ENCODE measurements at regions not wholly inside any gene's neighbourhood (a gene's known extent, or its start where the extent isn't known, plus 50 kb on each side); places are given as distances from the start of the nearest gene placed in this dataset.

GRCh38 chr1:93815366-93816110 is 63.5 kb downstream of the DNTTIP2 start:
- ChIA-PET POLR2A (interaction anchor here (1.3 kb wide), 1 partner anchor 31 kb away, joined by 3 read pairs; no protein-coding TSS in a partner anchor), CTCF (interaction anchor here (0.9 to 13.4 kb wide), 11 partner anchors 11 to 511 kb away, joined by 3 to 458 read pairs (median 19); partner anchors contain the start of gene BCAR3)
- ATAC-seq (ENCODE audit: low read depth), result no peak
- H3K27ac Mint-ChIP-seq, result peak overlapping the region; percentile 15
- H3K4me3 Mint-ChIP-seq, result no peak overlapping the region
- no peaks in the 10 kb centered on the region for H3K36me3 Mint-ChIP-seq (ENCODE audit: low read depth)
- DNase-seq, result no peak
- H3K27me3 Mint-ChIP-seq, result no peaks in the 10 kb centered on the region
- no peak for TF ChIP-seq CTCF (IDR thresholded peaks at IDR 0.05)
- intact Hi-C loops (cut with micrococcal nuclease), result no loop called here
- peaks cover 16% of the 10 kb centered on the region for H3K4me1 Mint-ChIP-seq
- no peaks in the 10 kb centered on the region for H3K9me3 Mint-ChIP-seq

- DNase-seq, result no peak
- Mint-ChIP-seq H3K27ac (no peak overlapping the region), H3K9me3 (no peaks in the 10 kb centered on the region), H3K36me3 (ENCODE audit: low read depth) (no peaks in the 10 kb centered on the region), H3K4me1 (peaks cover 16% of the 10 kb centered on the region), H3K4me3 (no peak overlapping the region), H3K27me3 (no peaks in the 10 kb centered on the region)
- ChIA-PET CTCF (interaction anchor here (0.7 to 13.4 kb wide), 21 partner anchors 12 to 511 kb away, joined by 3 to 458 read pairs (median 9); partner anchors contain the start of gene BCAR3), POLR2A (interaction anchor here (1.3 to 1.6 kb wide), 2 partner anchors 31 to 185 kb away, joined by 3 to 13 read pairs; no protein-coding TSS in a partner anchor)
- no peak for TF ChIP-seq CTCF (IDR thresholded peaks at IDR 0.05)
- intact Hi-C loops (cut with micrococcal nuclease), result loop anchor here (1.0 kb wide), 8 partner anchors 29 to 511 kb away; no protein-coding TSS in a partner anchor
- no peak for ATAC-seq (ENCODE audit: low read depth)
These were observed 64.1 kb downstream of the DNTTIP2 start for GRCh38 chr1:93814795-93815340.

GRCh38 chr1:93814059-93814794 is 64.8 kb downstream of the DNTTIP2 start:
- H3K27ac Mint-ChIP-seq, result no peak overlapping the region
- DNase-seq, result no peak
- H3K36me3 Mint-ChIP-seq (ENCODE audit: low read depth), result no peaks in the 10 kb centered on the region
- CTCF ChIA-PET, result interaction anchor here (0.6 to 13.4 kb wide), 48 partner anchors 11 to 735 kb away, joined by 3 to 458 read pairs (median 4); partner anchors contain the start of genes BCAR3 and MTF2
- peak; percentile 55 for TF ChIP-seq CTCF (IDR thresholded peaks at IDR 0.05)
- H3K4me1 Mint-ChIP-seq, result peaks cover 16% of the 10 kb centered on the region
- ATAC-seq (ENCODE audit: low read depth), result peak; percentile 97
- no peak overlapping the region for H3K4me3 Mint-ChIP-seq
- POLR2A ChIA-PET, result interaction anchor here (0.6 to 1.6 kb wide), 9 partner anchors 32 to 206 kb away, joined by 3 to 13 read pairs (median 3); partner anchors contain the start of gene BCAR3
- intact Hi-C loops (cut with micrococcal nuclease), result loop anchor here (1.0 kb wide), 8 partner anchors 30 to 510 kb away; no protein-coding TSS in a partner anchor
- no peaks in the 10 kb centered on the region for H3K27me3 Mint-ChIP-seq
- no peaks in the 10 kb centered on the region for H3K9me3 Mint-ChIP-seq

GRCh38 chr1:93813076-93813475 is 65.9 kb downstream of the DNTTIP2 start:
- no peak for TF ChIP-seq CTCF (IDR thresholded peaks at IDR 0.05)
- ATAC-seq (ENCODE audit: low read depth), result no peak
- intact Hi-C loops (cut with micrococcal nuclease), result no loop called here
- Mint-ChIP-seq H3K27me3 (no peaks in the 10 kb centered on the region), H3K9me3 (peaks cover 5% of the 10 kb centered on the region), H3K4me3 (no peak overlapping the region), H3K27ac (no peak overlapping the region), H3K4me1 (peaks cover 16% of the 10 kb centered on the region), H3K36me3 (ENCODE audit: low read depth) (peaks cover 2% of the 10 kb centered on the region)
- no peak for DNase-seq
- ChIA-PET CTCF (interaction anchor here (0.6 to 13.4 kb wide), 28 partner anchors 10 to 509 kb away, joined by 3 to 458 read pairs (median 5); partner anchors contain the start of gene BCAR3), POLR2A (interaction anchor here (0.8 to 1.6 kb wide), 4 partner anchors 133 to 184 kb away, joined by 3 to 13 read pairs (median 4); no protein-coding TSS in a partner anchor)

All from activated B cell treated with CpG ODN at 0.5 μM for 24 hours (primary cell).